ENCODE measurements at regions not wholly inside any gene's neighbourhood (a gene's known extent, or its start where the extent isn't known, plus 50 kb on each side); places are given as distances from the start of the nearest gene placed in this dataset.

DNA sequence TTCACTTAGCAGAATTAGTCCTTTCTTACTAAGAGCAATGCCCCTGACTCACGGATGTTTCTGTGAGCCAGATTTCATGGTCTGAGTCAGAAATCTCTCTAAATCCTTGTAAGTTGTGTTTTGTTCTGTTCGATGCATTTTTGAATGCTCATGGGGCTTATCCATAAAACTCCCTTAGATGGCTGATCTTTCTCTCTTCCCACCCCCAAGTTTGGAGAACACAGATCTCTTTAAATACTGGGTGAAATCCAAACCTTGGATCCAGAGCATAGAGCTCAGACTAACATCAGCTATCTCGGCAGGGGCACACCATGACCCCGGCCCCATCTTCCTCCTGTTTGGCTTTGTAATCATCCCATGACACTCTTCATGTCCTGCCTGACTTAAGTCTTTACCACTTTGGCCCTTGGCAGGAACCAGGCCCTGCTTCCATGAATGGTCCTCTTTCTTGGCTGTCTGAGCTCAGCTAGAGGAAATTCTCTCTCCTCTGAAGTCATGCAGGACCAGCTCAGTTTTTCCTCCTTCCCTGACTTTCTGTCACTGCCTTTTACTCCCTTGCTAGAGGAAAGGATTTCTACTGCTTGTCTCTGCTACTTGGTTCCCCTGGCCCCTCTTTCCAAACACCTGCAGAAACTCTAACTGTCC is 120.4 kb upstream of the RAB11FIP2 start:
- Histone ChIP-seq H3K36me3 (ENCODE audit: control insufficient read depth in 4 of 4, insufficient read depth in 4 of 4, low read length in 4 of 4) (no peaks in the 10 kb centered on the region), H3K4me3 (no peak overlapping the region), H3K9me3 (ENCODE audit: control insufficient read depth in 4 of 4, insufficient read depth in 3 of 4, low read length in 3 of 4) (peaks cover 0 to 4% (median under 1%) of the 10 kb centered on the region in 4 donors), H3K27me3 (ENCODE audit: control insufficient read depth in 3 of 3, insufficient read depth in 3 of 3, low read length in 2 of 3) (no peaks in the 10 kb centered on the region), H3K27ac (ENCODE audit: low read depth in 1 of 2, low read length in 1 of 2) (no peak overlapping the region), H3K4me1 (ENCODE audit: control insufficient read depth in 5 of 5, insufficient read depth in 5 of 5, low read length in 5 of 5) (no peaks in the 10 kb centered on the region), H3K9ac (ENCODE audit: insufficient read depth in 1 of 2, low read length in 2 of 2) (no peak overlapping the region)
- WGBS, 2 donors = 71 to 85% methylated on average over 4 of the region's 4 CpGs
- no peak for DNase-seq
- no peak for ATAC-seq (ENCODE audit: insufficient read depth, low FRiP score)
- TF ChIP-seq, protein P1, sequence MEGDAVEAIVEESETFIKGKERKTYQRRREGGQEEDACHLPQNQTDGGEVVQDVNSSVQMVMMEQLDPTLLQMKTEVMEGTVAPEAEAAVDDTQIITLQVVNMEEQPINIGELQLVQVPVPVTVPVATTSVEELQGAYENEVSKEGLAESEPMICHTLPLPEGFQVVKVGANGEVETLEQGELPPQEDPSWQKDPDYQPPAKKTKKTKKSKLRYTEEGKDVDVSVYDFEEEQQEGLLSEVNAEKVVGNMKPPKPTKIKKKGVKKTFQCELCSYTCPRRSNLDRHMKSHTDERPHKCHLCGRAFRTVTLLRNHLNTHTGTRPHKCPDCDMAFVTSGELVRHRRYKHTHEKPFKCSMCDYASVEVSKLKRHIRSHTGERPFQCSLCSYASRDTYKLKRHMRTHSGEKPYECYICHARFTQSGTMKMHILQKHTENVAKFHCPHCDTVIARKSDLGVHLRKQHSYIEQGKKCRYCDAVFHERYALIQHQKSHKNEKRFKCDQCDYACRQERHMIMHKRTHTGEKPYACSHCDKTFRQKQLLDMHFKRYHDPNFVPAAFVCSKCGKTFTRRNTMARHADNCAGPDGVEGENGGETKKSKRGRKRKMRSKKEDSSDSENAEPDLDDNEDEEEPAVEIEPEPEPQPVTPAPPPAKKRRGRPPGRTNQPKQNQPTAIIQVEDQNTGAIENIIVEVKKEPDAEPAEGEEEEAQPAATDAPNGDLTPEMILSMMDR (IDR thresholded peaks at IDR 0.05; ENCODE audit: control extremely low read depth, extremely low read depth) = no peak

DNA sequence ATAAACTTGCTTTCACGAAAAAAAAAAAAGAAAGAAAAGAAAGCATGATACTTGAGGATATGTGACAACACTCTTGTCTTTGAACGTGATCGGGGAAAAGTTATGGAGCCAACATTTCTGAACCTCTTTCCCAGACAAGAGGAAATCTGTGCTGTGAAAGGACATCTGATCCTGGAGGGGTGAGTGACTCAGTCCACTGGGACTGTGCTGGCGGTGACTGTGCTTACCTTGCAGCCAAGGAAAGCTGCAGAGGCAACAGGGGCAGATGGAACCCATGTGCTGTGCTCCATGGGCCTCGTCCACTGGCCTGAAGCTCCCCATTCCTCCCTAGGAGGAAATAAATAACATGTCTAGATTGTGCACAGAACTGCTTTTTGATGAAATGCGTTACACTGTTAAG is 116.5 kb upstream of the RAB11FIP2 start:
- H3K9me3 ChIP-seq (ENCODE audit: control insufficient read depth in 4 of 4, insufficient read depth in 3 of 4, low read length in 3 of 4) = peaks cover 0 to 4% (median under 1%) of the 10 kb centered on the region in 4 donors
- no peaks in the 10 kb centered on the region for H3K27me3 ChIP-seq (ENCODE audit: control insufficient read depth in 3 of 3, insufficient read depth in 3 of 3, low read length in 2 of 3)
- no peaks in the 10 kb centered on the region for H3K36me3 ChIP-seq (ENCODE audit: control insufficient read depth in 4 of 4, insufficient read depth in 4 of 4, low read length in 4 of 4)
- no peaks in the 10 kb centered on the region for H3K4me1 ChIP-seq (ENCODE audit: control insufficient read depth in 5 of 5, insufficient read depth in 5 of 5, low read length in 5 of 5)
- H3K9ac ChIP-seq (ENCODE audit: insufficient read depth in 1 of 2, low read length in 2 of 2) = no peak overlapping the region
- 86 to 92% methylated on average over 6 of the region's 6 CpGs for WGBS, 2 donors
- ATAC-seq (ENCODE audit: insufficient read depth, low FRiP score) = no peak
- TF ChIP-seq, protein P1 (IDR thresholded peaks at IDR 0.05; ENCODE audit: control extremely low read depth, extremely low read depth) = no peak
- no peak for DNase-seq
- H3K4me3 ChIP-seq = no peak overlapping the region
- H3K27ac ChIP-seq (ENCODE audit: low read depth in 1 of 2, low read length in 1 of 2) = no peak overlapping the region

DNA sequence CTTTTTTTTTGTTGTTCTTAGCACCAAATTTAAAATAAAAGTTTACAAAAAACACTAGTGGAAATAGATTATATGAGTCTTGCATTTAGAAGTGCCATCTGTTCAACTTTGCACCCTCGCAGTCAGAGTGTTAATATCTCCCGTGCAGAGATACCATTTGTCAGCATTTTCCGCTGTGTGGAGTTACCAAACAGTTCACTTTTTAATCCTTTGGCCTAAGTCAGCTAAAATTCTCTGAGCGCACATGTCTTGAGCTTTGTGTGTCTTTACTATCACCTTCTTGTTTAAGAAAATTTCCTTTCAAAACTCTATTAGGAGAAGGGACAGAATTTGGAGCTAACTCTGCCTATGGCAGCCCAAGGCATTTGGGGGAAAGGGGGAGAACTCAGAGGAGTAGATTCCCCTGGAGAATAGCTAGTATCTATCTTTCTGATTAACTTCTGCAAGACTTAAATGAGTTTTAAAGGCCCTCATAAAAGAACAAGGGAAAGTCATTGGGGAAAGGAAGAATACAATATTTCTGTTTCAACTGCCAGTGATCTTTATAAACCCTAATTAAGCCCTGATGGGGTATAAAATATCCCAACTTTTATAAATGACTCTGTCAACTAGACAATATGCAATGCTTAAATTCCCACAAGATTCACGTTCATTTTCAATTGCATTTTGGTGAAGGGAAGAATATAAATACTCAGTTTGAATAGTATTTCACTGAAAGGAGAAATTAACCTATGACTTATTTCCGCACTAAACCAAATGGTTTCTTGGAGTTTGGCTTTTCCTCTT is 114.9 kb upstream of the RAB11FIP2 start:
- Histone ChIP-seq H3K9ac (ENCODE audit: insufficient read depth in 1 of 2, low read length in 2 of 2) (no peak overlapping the region), H3K27ac (ENCODE audit: low read depth in 1 of 2, low read length in 1 of 2) (no peak overlapping the region), H3K9me3 (ENCODE audit: control insufficient read depth in 4 of 4, insufficient read depth in 3 of 4, low read length in 3 of 4) (peaks cover 0 to 2% (median under 1%) of the 10 kb centered on the region in 4 donors), H3K36me3 (ENCODE audit: control insufficient read depth in 4 of 4, insufficient read depth in 4 of 4, low read length in 4 of 4) (no peaks in the 10 kb centered on the region), H3K4me1 (ENCODE audit: control insufficient read depth in 5 of 5, insufficient read depth in 5 of 5, low read length in 5 of 5) (no peaks in the 10 kb centered on the region), H3K4me3 (no peak overlapping the region), H3K27me3 (ENCODE audit: control insufficient read depth in 3 of 3, insufficient read depth in 3 of 3, low read length in 2 of 3) (no peaks in the 10 kb centered on the region)
- 78 to 85% methylated on average over 6 of the region's 6 CpGs for WGBS, 2 donors
- DNase-seq = no peak
- ATAC-seq (ENCODE audit: insufficient read depth, low FRiP score) = no peak
- TF ChIP-seq, protein P1 (IDR thresholded peaks at IDR 0.05; ENCODE audit: control extremely low read depth, extremely low read depth) = no peak

Data from lung (tissue), 11 donors.